GM19463 (cell line): ENCODE measurements at regions not wholly inside any gene's neighbourhood (a gene's known extent, or its start where the extent isn't known, plus 50 kb on each side); places are given as distances from the start of the nearest gene placed in this dataset.
"Not testable (repeated sequence)": the region's sequence is repeated elsewhere in the genome, so short reads cannot be mapped to it uniquely, and the experiment has no call there.

Experiments
- ATAC-seq: cut with Tn5 transposase; IDR thresholded peaks from one replicate; pipeline ENCODE4 v1.9.1; 2021; ENCODE audit warnings: mild to moderate bottlenecking, moderate library complexity; ENCODE audit not compliant: unreplicated experiment

DNA sequence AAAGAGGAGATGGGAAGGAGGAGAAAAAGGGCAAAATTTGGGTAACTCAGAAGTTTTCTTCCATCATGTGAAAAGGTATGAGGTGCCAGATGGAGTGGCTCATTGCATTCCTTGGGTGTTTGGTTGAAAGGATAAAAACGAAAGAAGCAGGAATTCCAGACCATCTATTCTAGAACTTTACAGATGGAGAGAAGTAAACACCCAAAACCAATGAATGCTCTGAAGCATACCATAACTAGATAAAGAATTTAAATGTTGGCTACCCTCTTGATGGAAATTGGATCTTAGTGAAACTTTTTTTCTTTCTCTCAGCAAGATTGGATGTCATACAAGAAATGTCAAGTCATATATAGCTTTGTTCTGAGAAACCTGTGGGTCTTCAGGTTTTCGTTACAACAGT lies 175.6 kb upstream of the FAR2 start:
- no peak for ATAC-seq

DNA sequence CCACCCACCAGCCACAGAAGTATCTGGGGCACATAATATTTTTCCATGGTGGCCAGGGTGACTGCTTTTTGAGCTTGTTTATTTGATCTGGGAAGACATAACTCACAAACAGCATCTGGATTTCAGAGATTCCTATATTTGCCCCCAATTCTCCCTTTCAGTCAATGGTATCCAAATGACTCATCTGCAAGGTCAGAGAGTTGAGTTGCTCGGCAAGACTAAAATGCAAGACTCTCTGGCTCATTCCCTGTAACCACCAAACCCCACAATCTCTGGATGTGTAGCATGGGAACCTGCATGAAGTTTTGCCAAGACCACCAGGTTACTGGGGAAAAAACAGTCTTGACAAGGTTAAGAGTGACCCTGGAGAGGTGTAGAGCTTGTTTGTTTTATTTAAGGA lies 174.9 kb upstream of the FAR2 start:
- no peak for ATAC-seq

DNA sequence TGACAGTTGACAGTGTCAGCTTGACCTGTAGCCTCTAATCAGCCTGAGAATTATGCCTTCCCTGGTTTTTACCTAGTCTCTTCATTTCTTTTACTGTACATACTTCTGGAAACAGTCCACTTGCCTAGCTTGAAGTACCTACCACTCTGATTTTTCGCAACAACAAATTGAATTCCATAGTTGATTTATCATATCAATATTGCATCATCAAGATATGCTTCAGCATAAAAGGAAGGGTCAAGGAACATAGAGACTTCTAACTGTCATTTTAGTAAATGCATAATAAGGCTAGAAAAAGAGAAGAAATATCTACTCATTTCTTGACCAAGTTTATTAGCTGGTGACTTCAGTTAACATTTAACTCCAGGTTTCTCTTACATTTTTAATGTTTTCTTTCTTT lies 174.2 kb upstream of the FAR2 start:
- ATAC-seq = no peak

DNA sequence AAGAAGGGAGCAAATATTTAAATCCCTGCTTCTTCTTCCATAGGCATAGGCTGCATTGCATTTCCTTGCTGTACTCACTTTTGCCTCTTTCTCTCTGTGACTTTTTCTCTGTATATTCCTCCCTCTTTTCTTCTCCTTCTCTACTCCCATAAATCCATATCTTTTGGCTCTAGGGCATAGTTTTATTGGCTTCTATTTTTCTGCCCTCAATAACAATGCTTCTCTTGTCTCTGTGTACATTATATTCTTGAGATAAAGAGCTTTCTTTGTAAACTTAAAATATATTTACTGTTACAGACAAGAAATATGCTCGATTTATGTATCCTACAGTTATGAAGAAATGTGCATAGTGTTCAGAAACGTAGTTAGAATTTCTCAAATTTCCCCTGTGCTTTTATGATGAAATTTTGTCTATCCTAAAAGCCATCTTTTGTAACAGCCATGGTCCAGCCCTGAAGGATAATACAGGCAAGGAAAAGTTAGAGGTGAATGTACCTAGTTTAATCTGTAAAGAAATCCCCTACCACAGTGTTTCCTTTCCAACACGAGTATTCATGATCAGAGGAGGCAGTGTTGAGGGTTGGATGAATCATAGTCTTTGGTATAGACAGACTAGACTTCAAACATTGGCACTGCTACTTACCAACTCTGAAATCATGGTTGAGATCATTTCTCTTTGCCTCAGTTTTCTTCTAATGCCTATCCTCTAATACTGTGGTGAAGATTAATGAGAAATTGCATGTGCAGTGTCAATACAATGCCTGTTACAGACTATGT lies 173.3 kb upstream of the FAR2 start:
- no peak for ATAC-seq

DNA sequence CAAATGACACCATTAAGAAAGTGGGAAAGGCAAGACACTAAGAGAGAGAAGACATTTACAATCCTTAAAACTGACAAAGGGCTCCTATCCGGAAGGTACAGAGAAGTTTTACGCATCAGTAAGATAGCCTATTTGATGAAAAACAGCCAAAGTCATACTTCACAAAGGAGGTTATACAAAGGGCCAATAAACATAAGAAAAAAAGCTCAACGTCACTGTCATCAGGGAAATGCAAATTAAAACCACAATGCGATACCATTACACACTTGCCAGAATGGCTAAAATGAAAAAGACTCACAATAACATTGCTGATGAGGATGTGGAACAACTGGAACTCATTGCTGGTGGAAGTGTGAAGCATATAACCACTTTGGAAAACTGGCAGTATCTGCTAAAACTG lies 168.6 kb upstream of the FAR2 start:
- no peak for ATAC-seq

DNA sequence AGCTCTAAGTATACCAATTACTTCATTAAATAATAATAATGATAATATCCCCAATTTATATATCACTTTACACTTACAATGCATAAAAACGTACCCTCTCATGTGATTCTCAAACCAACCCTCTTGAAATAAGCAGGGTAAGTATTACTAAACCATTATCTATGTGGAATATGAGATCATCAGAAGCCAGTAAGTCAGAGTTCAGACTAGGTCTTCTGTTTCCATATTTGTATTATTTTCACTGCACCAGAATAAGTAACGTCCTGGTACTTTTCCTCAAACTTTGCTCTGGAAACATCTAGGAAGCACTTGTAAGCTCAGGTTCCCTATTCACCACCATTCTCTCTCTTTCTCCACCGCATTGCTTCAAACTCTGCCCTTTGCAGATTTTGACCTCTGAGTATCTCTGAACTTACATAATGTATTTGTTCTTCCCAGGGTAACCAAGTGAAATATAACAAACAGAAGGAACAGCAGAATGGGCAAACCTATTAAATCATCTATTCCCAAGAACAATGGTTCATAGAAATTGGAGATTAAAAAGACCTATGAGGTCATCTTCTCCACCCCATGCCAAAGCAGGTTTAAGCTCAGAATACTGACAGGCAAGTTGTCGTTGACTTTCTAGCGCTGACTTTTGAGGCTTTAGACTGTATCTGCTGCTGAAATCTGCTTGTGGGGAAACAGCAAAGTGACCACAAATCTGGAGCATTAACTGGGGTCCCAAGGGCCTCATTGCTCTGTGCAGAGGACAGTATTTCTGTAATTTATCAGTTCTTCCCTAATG lies 161.3 kb upstream of the FAR2 start:
- ATAC-seq = no peak

DNA sequence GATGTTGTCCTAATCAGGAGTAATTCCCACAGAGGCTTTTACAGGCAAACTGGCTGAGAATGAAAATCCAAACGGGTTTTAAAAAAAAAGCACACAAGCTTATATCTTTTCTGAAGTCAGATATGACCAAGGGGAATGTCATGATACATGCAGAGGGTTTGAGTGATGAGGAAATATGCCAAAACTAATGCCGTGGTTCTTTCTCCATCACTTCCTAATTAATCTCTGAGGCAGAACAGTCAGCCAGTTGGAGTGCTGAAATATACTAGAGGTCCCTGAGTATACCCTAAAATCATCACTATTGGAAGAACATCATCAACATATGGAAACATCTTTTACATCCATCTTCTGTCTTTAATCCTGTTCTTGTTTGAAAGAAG lies 160.8 kb upstream of the FAR2 start:
- no peak for ATAC-seq

DNA sequence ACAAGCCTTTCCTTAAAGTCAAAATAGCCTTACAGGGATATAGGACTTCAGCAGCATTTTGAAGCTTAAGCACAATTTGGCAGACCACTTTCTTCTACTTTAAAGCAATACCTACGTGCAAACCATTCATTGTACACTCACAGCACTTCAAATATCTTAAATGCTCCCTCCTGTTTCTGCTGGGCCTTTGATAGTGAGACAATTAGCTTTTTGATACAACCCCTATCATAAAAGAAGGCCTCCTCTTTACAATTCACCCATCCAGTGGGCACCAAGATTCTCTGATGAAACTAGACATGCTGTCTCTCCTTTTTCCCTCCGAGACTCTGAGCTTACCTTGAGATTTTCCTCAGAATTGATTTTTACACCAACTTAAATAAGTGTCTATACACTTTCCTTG lies 157.5 kb upstream of the FAR2 start:
- ATAC-seq = no peak

DNA sequence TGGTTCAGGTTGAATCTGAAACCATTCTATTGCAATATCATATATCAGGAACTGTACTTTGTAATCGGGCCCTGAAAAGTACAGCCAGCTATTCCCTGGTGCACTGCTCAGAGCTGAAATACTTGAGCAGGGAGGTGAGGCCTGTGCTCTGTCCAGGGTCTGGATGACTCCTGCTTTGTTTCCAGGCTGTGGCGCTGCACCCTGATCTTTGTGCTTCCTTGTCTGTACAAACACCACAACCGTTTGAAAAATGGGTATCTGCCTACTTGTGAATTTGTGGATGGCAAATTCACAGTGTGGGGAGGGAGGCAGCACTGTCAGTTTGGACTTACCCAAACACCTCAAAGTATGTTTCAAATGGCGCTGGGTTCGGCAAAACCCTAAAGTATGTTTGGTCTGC lies 155.4 kb upstream of the FAR2 start:
- no peak for ATAC-seq

DNA sequence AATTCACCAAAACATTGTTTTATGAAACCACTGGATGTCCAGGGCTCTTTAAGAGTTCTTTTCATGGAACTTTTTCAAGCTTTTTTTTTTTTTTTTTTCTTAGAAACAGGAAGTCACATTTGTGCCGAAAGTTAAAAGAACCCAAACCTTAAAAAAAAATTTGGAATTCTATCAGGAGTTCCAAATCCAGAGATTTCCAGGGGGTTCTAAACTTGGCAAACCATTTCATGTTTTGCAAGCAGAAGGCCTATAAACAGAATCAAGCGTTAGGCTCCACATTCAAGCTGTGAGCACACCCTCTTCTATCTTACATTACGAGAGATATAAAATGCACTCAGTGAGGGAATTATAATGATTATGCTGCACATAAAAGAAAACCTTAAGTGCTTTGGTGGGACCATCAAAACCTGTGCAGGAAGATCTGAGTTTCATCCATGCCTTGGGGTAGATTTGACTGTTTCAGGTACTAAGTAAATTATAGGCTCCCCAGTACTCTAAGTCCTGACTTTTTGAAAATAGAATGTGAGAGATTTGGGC lies 154.8 kb upstream of the FAR2 start:
- no peak for ATAC-seq

DNA sequence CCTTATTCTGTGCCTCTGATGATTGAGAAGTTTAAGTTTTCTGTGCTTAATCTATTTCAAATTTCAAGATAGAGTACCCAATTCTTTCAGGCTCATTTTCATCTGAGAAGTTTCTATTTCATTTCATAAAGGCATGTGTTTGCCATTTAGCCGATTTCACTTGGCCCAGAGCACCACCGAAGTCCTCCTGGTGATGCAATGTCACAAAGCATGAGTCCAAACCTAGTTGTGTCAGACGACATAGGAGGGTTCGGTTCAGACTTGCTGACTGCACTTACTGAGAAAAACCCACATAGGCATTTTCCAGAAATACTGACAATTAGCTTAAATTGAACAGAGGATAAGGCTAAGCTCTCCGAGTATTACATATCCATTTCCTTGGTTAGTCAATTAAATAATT lies 152.4 kb upstream of the FAR2 start:
- no peak for ATAC-seq

DNA sequence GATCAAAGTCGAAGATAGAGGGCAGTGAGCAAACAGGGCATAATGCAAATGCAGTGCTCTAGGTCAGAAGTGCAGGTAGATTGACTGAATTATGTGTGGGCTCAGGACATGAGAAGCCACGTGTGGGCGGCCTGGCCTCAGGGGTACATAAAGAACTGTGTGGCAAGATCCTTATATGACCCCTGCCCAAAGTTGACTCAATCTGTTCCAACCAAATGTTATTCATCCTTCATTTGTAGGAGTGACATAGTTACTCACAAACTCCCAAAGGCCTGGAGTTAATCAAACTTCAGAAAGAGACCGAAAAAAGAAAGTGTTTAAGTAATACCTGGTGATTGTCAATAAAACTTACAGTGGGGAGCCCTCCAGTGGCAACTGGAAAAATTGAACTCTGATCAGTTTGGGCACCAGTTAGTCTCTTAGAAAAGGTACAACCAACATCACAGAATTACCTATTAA lies 150.4 kb upstream of the FAR2 start:
- ATAC-seq = peak; percentile 60

DNA sequence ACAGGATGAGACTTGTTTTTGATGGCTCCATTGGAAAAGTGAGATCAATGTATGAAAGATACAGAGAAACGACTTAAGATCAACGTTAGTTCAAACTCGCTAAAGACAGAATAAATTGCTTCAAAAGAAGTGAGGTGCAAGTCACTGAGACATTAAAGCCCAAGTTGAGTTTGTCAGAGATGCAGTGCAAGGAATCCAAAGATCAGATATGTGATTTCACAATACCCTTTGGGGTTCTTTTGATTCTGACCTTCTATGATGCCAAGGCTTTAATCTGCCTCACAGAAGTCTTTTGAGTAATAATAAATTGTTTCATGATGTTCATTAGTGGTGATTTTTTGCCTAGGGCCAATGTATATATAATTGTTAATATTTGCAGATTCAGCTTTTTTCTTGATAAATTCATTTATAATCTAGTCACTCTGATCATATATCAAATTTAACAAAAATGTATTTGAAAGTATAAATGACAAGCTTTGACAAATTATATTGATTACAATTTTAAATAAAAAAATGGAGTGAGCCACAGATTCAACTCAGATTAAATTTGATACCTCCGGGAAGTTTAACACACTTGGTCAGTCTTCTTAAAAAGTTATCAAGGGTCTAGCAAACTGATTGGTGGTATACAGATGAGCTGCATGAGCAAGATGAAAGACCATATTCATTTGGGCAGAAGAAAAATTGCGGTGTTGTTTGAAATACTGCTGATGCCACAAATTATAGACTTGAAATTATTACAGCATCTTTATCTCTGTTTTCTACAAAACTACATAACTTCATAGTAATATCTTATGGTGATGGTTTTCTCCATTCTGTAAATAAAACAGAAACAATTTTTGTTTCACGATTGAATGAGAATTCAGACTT lies 144.8 kb upstream of the FAR2 start:
- ATAC-seq = no peak

DNA sequence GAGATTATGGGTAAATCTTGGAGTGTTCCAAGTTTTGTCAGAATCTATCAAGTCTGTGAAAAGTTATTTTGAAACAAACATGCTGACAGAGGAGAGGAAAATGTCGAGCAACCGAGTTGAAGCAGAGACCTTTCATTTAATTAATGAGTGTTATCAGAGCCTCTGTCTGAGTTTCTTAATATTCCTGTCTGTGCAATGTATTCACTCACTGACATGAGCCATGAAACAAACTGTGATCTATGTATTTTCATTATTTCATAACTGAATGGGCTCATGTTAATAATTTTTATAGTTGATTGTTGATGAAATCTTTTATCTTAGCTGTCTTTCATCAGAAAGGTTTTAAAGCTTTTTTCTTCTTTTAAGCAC lies 144.2 kb upstream of the FAR2 start:
- ATAC-seq = no peak

DNA sequence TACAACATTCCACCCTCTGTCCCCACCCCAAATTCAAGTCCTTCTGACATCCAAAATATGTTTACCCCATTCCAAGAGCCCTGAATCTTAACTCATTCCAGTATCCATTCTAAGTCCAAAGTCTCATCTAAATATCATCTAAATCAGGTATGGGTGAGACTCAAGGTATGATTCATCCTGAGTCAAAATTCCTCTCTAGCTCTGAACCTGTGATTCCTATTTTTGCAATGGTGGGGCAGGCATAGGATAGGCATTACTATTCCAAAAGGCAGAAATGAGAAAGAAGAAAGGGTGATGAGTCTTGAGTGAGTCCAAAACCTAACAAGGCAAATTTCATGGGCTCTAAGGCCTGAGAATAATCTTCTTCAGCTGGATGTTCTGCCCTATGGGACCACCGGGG lies 140.3 kb upstream of the FAR2 start:
- ATAC-seq = no peak

DNA sequence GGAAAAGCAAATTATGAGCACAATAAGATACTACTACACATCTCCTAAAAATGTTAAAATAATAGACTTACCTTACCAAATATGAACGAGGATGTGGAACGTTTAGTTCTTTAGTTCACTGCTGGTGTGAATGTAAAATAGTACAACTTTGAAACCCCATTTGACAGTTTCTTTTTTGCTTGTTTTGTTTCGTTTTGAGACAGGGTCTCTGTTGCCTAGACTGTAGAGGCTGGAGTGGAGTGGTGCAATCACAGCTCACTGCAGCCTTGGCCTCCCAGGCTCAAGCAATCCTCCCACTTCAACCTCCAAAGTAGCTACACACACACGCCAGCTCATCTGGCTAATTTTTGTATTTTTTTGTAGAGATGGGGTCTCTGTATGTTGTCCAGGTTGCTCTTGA lies 136.4 kb upstream of the FAR2 start:
- ATAC-seq = peak; percentile 72

DNA sequence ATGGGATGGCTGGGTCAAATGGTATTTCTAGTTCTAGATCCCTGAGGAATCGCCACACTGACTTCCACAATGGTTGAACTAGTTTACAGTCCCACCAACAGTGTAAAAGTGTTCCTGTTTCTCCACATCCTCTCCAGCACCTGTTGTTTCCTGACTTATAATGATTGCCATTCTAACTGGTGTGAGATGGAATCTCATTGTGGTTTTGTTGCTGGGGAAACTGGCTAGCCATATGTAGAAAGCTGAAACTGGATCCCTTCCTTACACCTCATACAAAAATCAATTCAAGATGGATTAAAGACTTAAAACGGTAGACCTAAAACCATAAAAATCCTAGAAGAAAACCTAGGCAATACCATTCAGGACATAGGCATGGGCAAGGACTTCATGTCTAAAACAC lies 131.5 kb upstream of the FAR2 start:
- ATAC-seq = not testable (repeated sequence)

DNA sequence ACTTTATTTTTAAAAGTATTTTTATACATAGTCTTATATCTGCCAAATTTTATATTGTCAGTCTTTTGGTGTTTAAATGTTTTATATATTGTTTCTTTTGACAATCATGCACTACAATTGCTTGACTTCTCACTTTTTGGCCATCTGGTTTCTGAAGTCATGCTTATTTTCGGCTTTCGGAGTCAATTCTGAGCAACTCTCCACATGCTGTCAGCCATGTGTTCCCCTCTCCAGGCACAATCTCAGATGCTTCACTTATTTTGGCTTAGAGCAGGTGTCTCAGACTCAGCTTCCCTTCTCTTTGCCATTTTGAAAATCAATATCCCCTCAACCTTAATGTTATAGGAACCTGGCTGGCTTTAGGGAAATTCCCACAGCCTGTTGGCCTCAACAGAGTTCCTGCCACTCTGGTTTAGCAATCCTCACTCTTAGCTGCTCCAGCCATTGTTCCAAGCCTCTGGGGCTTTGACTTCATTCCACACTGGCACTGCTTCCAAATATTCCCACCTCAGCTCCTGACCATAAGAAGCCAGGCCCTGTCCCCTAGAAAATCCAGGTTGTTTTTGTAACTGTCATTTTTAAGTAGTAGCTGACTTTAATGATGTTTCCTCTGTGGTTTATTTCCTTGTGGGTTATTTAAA lies 125.5 kb upstream of the FAR2 start:
- ATAC-seq = no peak

DNA sequence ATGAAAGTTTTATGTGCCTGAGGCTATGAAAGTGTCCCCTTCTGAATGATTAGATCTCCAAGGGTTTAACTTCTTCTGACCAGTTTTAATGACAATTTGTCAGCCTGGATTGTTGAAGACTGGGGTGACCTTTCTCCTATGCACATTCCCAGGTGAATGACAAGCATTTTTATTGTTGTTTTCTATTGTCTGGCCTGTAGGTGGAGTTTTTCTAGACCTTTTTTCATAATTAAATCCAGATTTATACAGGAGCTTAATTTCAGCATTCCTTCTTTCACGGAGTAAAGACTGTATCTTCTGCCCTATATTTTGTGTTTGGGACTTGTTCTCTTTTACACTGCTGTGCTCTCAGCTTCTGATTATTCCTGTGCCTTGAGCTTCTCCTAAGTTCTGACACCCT lies 125.0 kb upstream of the FAR2 start:
- no peak for ATAC-seq

DNA sequence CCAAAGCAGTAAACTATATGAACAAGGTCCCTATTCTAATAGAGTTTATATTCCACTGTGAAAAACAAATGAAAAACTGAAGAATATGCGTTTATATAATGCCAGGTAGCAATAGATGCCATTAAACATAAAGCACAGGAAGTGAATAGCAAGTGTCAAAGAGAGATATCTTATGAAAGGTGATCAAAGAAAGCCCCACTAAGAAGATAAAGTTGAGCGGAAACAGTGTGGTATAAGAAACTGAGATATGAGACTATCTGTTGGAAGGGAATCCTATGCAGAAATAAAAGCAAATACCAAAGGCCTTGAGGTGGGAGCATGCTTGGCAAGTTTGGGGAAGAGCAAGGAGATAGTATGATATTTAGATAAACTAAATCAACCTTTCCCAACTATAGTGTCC lies 123.1 kb upstream of the FAR2 start:
- no peak for ATAC-seq

DNA sequence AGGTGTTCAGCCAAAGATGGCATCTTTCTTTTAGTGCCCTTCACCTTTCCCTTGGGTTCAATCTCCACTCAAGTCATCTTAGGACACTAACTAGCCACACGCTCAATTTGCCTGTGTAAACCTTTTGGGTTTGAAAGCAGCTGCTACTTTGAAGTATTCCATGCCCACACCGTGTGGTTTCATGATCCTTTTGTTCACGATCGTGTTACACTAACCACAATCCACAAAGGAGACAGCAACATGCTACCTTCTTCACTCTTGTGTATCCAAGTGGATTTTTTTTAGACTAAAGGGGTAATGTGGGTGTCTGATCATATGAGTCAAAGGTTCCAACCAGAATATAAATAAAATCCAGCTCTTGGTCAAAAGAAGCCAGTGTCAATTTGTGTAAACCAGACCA lies 122.7 kb upstream of the FAR2 start:
- ATAC-seq = no peak
